PC-9 (cell line): ENCODE measurements at regions not wholly inside any gene's neighbourhood (a gene's known extent, or its start where the extent isn't known, plus 50 kb on each side); places are given as distances from the start of the nearest gene placed in this dataset.

Experiments used
- EZH2 ChIP-seq: fragments of 200-600 bp; sonication (generic); IDR thresholded peaks from 2 replicates; pipeline ENCODE4 v1.8.0; 2017; ENCODE audit warnings: antibody characterized with exemption, low read depth
- TF ChIP-seq, protein P1 (sequence below): fragments of 200-600 bp; sonication (generic); conservative IDR thresholded peaks from 2 replicates; pipeline ENCODE4 v1.6.1; 2017; ENCODE audit warnings: mixed run types, antibody characterized with exemption, mild to moderate bottlenecking, moderate library complexity

- TF ChIP-seq, protein P1, sequence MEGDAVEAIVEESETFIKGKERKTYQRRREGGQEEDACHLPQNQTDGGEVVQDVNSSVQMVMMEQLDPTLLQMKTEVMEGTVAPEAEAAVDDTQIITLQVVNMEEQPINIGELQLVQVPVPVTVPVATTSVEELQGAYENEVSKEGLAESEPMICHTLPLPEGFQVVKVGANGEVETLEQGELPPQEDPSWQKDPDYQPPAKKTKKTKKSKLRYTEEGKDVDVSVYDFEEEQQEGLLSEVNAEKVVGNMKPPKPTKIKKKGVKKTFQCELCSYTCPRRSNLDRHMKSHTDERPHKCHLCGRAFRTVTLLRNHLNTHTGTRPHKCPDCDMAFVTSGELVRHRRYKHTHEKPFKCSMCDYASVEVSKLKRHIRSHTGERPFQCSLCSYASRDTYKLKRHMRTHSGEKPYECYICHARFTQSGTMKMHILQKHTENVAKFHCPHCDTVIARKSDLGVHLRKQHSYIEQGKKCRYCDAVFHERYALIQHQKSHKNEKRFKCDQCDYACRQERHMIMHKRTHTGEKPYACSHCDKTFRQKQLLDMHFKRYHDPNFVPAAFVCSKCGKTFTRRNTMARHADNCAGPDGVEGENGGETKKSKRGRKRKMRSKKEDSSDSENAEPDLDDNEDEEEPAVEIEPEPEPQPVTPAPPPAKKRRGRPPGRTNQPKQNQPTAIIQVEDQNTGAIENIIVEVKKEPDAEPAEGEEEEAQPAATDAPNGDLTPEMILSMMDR: no peak
- TF ChIP-seq EZH2: no peak
These were observed 149.0 kb upstream of the UBE3A start for GRCh38 chr15:25587616-25588340.
